Adrenal gland (tissue), 5 donors: ENCODE measurements at regions not wholly inside any gene's neighbourhood (a gene's known extent, or its start where the extent isn't known, plus 50 kb on each side); places are given as distances from the start of the nearest gene placed in this dataset.

Experiments used
- CTCF ChIP-seq, 6 experiments: fragments of 450-650 bp in 4 of 6; fragments of 200-600 bp in 2 of 6; sonication (generic) in 1 of 6; IDR thresholded peaks; 1 replicate in 5 of 6; 2 replicates in 1 of 6; pipeline versions ENCODE4 v1.5.1 to v1.8.0; 2016 to 2021; ENCODE audit warnings: antibody characterized with exemption in 6 of 6, mild to moderate bottlenecking in 2 of 6, moderate library complexity in 1 of 6
- POLR2A ChIP-seq, 2 donors: fragments of 450-650 bp; IDR thresholded peaks; one replicate each; pipeline ENCODE4 v1.6.1; 2017; ENCODE audit warnings: antibody characterized with exemption in 2 of 2, mild to moderate bottlenecking in 2 of 2, moderate library complexity in 1 of 2
- donor health status: DM: no; HTN: no; CAD: no.

- TF ChIP-seq CTCF (IDR thresholded peaks at IDR 0.05) (no peak), POLR2A (IDR thresholded peaks at IDR 0.05) (no peak)
These were observed 199.9 kb upstream of the PIK3R1 start for GRCh38 chr5:68015381-68016302.
